Keratinocyte (primary cell): ENCODE measurements at regions not wholly inside any gene's neighbourhood (a gene's known extent, or its start where the extent isn't known, plus 50 kb on each side); places are given as distances from the start of the nearest gene placed in this dataset.

Experiments
- EZH2 ChIP-seq: IDR thresholded peaks from one replicate; pipeline ENCODE4 v1.6.1; 2012; ENCODE audit warnings: inconsistent platforms, mild to moderate bottlenecking, low read length, moderate library complexity
- TF ChIP-seq, protein P1 (sequence below), 3 experiments: IDR thresholded peaks in 1 of 3; conservative IDR thresholded peaks in 1 of 3; optimal IDR thresholded peaks in 1 of 3; 2 replicates in 2 of 3; 3 replicates in 1 of 3; pipeline versions ENCODE3 to v1.5.1; 2011; ENCODE audit warnings: low read length in 3 of 3, mild to moderate bottlenecking in 3 of 3, moderate library complexity in 2 of 3, control low read depth in 1 of 3, inconsistent platforms in 1 of 3; ENCODE audit not compliant: insufficient read depth in 2 of 3; ENCODE audit errors: extremely low read depth in 1 of 3

- TF ChIP-seq EZH2, result no peak
- TF ChIP-seq, protein P1, sequence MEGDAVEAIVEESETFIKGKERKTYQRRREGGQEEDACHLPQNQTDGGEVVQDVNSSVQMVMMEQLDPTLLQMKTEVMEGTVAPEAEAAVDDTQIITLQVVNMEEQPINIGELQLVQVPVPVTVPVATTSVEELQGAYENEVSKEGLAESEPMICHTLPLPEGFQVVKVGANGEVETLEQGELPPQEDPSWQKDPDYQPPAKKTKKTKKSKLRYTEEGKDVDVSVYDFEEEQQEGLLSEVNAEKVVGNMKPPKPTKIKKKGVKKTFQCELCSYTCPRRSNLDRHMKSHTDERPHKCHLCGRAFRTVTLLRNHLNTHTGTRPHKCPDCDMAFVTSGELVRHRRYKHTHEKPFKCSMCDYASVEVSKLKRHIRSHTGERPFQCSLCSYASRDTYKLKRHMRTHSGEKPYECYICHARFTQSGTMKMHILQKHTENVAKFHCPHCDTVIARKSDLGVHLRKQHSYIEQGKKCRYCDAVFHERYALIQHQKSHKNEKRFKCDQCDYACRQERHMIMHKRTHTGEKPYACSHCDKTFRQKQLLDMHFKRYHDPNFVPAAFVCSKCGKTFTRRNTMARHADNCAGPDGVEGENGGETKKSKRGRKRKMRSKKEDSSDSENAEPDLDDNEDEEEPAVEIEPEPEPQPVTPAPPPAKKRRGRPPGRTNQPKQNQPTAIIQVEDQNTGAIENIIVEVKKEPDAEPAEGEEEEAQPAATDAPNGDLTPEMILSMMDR (optimal IDR thresholded peaks at IDR 0.05 in 1 of 3, IDR thresholded peaks at IDR 0.05 in 1 of 3, conservative IDR thresholded peaks at IDR 0.05 in 1 of 3; ENCODE audit: extremely low read depth in 1 of 3, insufficient read depth in 2 of 3, low read length in 3 of 3), result no peak
These were observed 378.3 kb upstream of the MYT1L start for GRCh38 chr2:2709431-2709770.
